GM12801 (cell line): ENCODE measurements at regions not wholly inside any gene's neighbourhood (a gene's known extent, or its start where the extent isn't known, plus 50 kb on each side); places are given as distances from the start of the nearest gene placed in this dataset.

ENCODE experiments used
- CTCF ChIP-seq: IDR thresholded peaks from one replicate; pipeline ENCODE4 v1.5.1; 2011; ENCODE audit warnings: control low read depth; ENCODE audit not compliant: insufficient read length; ENCODE audit errors: extremely low read depth

GRCh38 chr4:38531141-38531727 is 132.8 kb upstream of the KLF3 start:
- TF ChIP-seq CTCF, result no peak

- TF ChIP-seq CTCF, result no peak
Measured at GRCh38 chr4:38532908-38533499, 131.0 kb upstream of the KLF3 start.

GRCh38 chr4:38534344-38535045 is 129.5 kb upstream of the KLF3 start:
- TF ChIP-seq CTCF, result no peak

DNA sequence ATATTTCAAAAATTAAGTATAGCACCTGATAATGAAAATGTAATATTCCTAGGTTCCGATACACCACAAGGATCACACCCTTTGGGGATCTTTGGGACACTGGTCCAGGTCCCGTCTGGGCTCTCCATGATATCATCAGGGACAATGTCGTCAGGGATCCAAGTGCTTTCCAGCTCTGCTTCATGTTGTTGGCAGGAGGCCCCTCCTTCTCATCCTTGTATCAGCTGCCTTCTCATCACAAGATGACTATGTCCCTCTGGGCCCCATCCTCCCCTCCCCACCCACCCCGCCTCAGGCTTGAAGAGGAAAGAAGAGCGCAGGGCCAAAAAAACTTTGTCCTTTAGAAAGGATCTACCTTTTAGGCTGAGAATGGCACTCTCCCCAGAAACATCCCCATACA is 128.3 kb upstream of the KLF3 start:
- no peak for TF ChIP-seq CTCF

DNA sequence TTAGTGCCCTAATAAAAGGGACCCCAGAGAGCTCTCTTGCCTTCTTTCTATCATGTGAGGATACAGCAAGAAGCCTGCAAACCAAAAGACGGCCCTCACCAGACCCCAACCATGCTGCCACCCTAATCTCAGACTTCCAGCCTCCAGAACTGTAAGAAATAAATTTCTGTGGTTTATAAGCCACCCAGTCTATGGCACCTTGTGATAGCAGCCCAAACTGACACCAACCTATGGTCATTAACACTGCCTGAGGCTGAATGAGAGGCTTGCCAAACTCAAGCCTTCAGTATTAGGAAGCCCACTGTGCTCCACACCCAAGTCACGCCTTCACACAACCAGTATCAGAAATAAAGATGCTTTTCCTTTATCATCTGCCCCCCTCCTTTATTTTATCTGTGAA is 127.3 kb upstream of the KLF3 start:
- TF ChIP-seq CTCF, result no peak

DNA sequence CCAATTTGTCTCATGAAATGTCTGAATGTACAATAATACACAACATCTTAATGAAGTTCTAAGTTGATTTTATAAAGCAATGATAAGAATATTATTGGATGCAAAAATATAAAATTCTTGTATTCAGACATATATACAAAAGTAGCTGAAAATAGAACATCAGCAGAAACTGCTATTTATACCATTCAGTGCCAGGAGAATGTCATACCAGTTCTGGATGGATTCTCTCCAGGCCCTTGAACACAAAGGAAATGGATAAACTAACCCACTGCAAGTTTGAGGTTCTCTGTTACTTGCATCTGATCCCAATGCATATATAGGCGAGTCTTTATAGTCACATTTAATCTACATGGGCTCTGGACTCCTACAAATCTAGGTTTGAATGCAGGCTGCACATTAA is 126.3 kb upstream of the KLF3 start:
- no peak for TF ChIP-seq CTCF

DNA sequence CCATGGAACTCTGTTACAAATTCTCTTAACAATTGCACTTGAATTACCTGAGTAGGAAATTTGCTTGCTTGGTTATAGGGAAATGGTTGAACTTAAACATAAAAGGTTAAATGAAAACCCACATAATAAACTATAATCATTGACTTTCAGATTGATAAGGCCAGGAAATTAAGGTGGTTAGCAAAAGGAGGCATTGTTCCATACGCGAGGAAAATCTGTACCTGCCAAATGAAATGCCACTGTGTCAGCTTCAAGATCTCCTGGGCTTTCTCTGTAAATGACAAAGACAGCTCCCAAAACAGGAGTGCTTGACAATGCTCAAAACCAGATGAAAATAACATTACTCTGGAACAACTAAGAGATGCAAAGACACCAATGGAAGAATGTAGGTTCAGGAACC is 125.5 kb upstream of the KLF3 start:
- no peak for TF ChIP-seq CTCF
